K562 (cell line): ENCODE measurements at regions not wholly inside any gene's neighbourhood (a gene's known extent, or its start where the extent isn't known, plus 50 kb on each side); places are given as distances from the start of the nearest gene placed in this dataset.

Experiments used
- CBX1 ChIP-seq: sonication (generic); IDR thresholded peaks from 2 replicates; pipeline ENCODE4 v1.6.1; 2016; ENCODE audit warnings: antibody characterized with exemption, low read depth, mild to moderate bottlenecking
- CHD4 ChIP-seq: fragments of 200-600 bp; sonication (generic); IDR thresholded peaks from 3 replicates; pipeline ENCODE4 v1.6.1; 2012; ENCODE audit warnings: low read depth, mild to moderate bottlenecking, mixed read lengths, low read length, inconsistent platforms; ENCODE audit not compliant: insufficient read depth, insufficient replicate concordance, poor library complexity, severe bottlenecking
- GATAD2A ChIP-seq: fragments of 450-650 bp; IDR thresholded peaks from 2 replicates; pipeline ENCODE4 v1.6.1; 2017
- HEY1 ChIP-seq: fragments of 250-450 bp; sonication (Bioruptor Pico); IDR thresholded peaks from 2 replicates; pipeline ENCODE4 v1.5.0; 2020; ENCODE audit warnings: mild to moderate bottlenecking, moderate library complexity, borderline replicate concordance
- IFI16 ChIP-seq: fragments of 250-450 bp; sonication (Bioruptor Pico); IDR thresholded peaks from 2 replicates; pipeline ENCODE4 v2.1.2; 2022; ENCODE audit warnings: mild to moderate bottlenecking, inconsistent platforms
- STAG1 ChIP-seq: sonication (generic); formaldehyde crosslinking; IDR thresholded peaks from 2 replicates; pipeline ENCODE4 v1.5.0; 2020; ENCODE audit warnings: missing genetic modification reagents, borderline replicate concordance
- XRCC3 ChIP-seq: fragments of 450-650 bp; IDR thresholded peaks from 2 replicates; pipeline ENCODE4 v1.6.1; 2017; ENCODE audit warnings: mild to moderate bottlenecking, moderate library complexity
- YBX1 ChIP-seq: fragments of 450-650 bp; IDR thresholded peaks from 2 replicates; pipeline ENCODE4 v1.7.1; 2016; ENCODE audit warnings: mild to moderate bottlenecking
- ZNF274 ChIP-seq: IDR thresholded peaks from 2 replicates; pipeline ENCODE4 v1.6.1; 2011; ENCODE audit warnings: low read depth, mild to moderate bottlenecking, low read length, moderate library complexity, borderline replicate concordance
- ZNF347 ChIP-seq: fragments of 450-650 bp; formaldehyde crosslinking; IDR thresholded peaks from 2 replicates; pipeline ENCODE4 v1.4.0; 2020; ENCODE audit warnings: low read depth, mild to moderate bottlenecking, moderate library complexity
- TF ChIP-seq, protein P1 (sequence below), 2 experiments: fragments of 450-650 bp in 1 of 2; IDR thresholded peaks; 2 replicates each; pipeline ENCODE4 v1.6.1; 2011 to 2017; ENCODE audit warnings: low read depth in 2 of 2, antibody characterized with exemption in 1 of 2, borderline replicate concordance in 1 of 2, low read length in 1 of 2, mild to moderate bottlenecking in 1 of 2, mixed read lengths in 1 of 2; ENCODE audit not compliant: control insufficient read depth in 1 of 2
- TF ChIP-seq, protein P2 (sequence below): IDR thresholded peaks from 3 replicates; pipeline ENCODE4 v1.6.1; 2011; ENCODE audit warnings: borderline replicate concordance, mild to moderate bottlenecking, moderate library complexity; ENCODE audit not compliant: insufficient read length; ENCODE audit errors: extremely low read depth
- TF ChIP-seq, protein P3 (sequence below): sonication (generic); formaldehyde crosslinking; IDR thresholded peaks from 2 replicates; pipeline ENCODE4 v1.8.1; 2023; ENCODE audit warnings: mild to moderate bottlenecking, missing genetic modification reagents
- TF ChIP-seq, protein P4 (sequence below): sonication (generic); formaldehyde crosslinking; IDR thresholded peaks from 2 replicates; pipeline ENCODE4 v1.5.0; 2020; ENCODE audit warnings: missing genetic modification reagents
- TF ChIP-seq, protein P5 (sequence below): sonication (generic); formaldehyde crosslinking; IDR thresholded peaks from 2 replicates; pipeline ENCODE4 v1.8.0; 2022; ENCODE audit warnings: mild to moderate bottlenecking, low read depth, missing genetic modification reagents
- TF ChIP-seq, protein P6 (sequence below): fragments of 250-450 bp; sonication (Bioruptor Pico); IDR thresholded peaks from 2 replicates; pipeline ENCODE4 v1.5.0; 2020; ENCODE audit warnings: mild to moderate bottlenecking

DNA sequence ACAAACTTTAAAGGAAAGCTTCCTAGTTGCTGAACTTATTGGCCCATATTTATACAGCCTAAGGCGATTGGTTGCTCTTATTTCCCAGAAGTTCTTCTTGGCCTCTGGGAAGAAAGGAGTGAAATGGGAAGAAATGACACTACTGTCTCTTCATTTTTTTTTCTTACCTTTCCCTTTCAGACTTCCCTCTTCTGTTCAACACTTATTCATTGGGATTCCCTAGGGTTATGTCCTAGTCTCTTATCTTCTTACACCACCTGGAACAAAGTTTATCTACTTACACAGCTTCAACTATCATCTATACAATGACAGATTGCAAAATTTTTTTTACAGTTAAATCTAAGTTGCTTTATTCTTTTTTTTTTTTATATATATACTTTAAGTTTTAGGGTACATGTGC lies 68.0 kb downstream of the SNX12 start (continued):
- TF ChIP-seq, protein P1, sequence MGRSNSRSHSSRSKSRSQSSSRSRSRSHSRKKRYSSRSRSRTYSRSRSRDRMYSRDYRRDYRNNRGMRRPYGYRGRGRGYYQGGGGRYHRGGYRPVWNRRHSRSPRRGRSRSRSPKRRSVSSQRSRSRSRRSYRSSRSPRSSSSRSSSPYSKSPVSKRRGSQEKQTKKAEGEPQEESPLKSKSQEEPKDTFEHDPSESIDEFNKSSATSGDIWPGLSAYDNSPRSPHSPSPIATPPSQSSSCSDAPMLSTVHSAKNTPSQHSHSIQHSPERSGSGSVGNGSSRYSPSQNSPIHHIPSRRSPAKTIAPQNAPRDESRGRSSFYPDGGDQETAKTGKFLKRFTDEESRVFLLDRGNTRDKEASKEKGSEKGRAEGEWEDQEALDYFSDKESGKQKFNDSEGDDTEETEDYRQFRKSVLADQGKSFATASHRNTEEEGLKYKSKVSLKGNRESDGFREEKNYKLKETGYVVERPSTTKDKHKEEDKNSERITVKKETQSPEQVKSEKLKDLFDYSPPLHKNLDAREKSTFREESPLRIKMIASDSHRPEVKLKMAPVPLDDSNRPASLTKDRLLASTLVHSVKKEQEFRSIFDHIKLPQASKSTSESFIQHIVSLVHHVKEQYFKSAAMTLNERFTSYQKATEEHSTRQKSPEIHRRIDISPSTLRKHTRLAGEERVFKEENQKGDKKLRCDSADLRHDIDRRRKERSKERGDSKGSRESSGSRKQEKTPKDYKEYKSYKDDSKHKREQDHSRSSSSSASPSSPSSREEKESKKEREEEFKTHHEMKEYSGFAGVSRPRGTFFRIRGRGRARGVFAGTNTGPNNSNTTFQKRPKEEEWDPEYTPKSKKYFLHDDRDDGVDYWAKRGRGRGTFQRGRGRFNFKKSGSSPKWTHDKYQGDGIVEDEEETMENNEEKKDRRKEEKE (IDR thresholded peaks at IDR 0.05; ENCODE audit: borderline replicate concordance in 1 of 2, control insufficient read depth in 1 of 2, low read depth in 2 of 2, low read length in 1 of 2): no peak
- TF ChIP-seq STAG1 (CRISPR knock-in tag): no peak
- TF ChIP-seq, protein P2, sequence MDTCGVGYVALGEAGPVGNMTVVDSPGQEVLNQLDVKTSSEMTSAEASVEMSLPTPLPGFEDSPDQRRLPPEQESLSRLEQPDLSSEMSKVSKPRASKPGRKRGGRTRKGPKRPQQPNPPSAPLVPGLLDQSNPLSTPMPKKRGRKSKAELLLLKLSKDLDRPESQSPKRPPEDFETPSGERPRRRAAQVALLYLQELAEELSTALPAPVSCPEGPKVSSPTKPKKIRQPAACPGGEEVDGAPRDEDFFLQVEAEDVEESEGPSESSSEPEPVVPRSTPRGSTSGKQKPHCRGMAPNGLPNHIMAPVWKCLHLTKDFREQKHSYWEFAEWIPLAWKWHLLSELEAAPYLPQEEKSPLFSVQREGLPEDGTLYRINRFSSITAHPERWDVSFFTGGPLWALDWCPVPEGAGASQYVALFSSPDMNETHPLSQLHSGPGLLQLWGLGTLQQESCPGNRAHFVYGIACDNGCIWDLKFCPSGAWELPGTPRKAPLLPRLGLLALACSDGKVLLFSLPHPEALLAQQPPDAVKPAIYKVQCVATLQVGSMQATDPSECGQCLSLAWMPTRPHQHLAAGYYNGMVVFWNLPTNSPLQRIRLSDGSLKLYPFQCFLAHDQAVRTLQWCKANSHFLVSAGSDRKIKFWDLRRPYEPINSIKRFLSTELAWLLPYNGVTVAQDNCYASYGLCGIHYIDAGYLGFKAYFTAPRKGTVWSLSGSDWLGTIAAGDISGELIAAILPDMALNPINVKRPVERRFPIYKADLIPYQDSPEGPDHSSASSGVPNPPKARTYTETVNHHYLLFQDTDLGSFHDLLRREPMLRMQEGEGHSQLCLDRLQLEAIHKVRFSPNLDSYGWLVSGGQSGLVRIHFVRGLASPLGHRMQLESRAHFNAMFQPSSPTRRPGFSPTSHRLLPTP: no peak
- TF ChIP-seq, protein P3, sequence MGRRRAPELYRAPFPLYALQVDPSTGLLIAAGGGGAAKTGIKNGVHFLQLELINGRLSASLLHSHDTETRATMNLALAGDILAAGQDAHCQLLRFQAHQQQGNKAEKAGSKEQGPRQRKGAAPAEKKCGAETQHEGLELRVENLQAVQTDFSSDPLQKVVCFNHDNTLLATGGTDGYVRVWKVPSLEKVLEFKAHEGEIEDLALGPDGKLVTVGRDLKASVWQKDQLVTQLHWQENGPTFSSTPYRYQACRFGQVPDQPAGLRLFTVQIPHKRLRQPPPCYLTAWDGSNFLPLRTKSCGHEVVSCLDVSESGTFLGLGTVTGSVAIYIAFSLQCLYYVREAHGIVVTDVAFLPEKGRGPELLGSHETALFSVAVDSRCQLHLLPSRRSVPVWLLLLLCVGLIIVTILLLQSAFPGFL: no peak
- TF ChIP-seq CBX1: no peak
- no peak for TF ChIP-seq GATAD2A
- no peak for TF ChIP-seq HEY1
- TF ChIP-seq ZNF347 (CRISPR knock-in tag): no peak
- TF ChIP-seq, protein P4, sequence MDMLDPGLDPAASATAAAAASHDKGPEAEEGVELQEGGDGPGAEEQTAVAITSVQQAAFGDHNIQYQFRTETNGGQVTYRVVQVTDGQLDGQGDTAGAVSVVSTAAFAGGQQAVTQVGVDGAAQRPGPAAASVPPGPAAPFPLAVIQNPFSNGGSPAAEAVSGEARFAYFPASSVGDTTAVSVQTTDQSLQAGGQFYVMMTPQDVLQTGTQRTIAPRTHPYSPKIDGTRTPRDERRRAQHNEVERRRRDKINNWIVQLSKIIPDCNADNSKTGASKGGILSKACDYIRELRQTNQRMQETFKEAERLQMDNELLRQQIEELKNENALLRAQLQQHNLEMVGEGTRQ: no peak
- TF ChIP-seq, protein P5, sequence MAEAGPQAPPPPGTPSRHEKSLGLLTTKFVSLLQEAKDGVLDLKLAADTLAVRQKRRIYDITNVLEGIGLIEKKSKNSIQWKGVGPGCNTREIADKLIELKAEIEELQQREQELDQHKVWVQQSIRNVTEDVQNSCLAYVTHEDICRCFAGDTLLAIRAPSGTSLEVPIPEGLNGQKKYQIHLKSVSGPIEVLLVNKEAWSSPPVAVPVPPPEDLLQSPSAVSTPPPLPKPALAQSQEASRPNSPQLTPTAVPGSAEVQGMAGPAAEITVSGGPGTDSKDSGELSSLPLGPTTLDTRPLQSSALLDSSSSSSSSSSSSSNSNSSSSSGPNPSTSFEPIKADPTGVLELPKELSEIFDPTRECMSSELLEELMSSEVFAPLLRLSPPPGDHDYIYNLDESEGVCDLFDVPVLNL: no peak
- no peak for TF ChIP-seq IFI16 (CRISPR knock-in tag)
- TF ChIP-seq XRCC3: no peak
- TF ChIP-seq, protein P6, sequence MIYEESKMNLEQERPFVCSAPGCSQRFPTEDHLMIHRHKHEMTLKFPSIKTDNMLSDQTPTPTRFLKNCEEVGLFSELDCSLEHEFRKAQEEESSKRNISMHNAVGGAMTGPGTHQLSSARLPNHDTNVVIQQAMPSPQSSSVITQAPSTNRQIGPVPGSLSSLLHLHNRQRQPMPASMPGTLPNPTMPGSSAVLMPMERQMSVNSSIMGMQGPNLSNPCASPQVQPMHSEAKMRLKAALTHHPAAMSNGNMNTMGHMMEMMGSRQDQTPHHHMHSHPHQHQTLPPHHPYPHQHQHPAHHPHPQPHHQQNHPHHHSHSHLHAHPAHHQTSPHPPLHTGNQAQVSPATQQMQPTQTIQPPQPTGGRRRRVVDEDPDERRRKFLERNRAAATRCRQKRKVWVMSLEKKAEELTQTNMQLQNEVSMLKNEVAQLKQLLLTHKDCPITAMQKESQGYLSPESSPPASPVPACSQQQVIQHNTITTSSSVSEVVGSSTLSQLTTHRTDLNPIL (CRISPR knock-in tag): no peak
- no peak for TF ChIP-seq CHD4
- TF ChIP-seq ZNF274: no peak
- TF ChIP-seq YBX1: no peak
